ENCODE measurements at regions not wholly inside any gene's neighbourhood (a gene's known extent, or its start where the extent isn't known, plus 50 kb on each side); places are given as distances from the start of the nearest gene placed in this dataset.

DNA sequence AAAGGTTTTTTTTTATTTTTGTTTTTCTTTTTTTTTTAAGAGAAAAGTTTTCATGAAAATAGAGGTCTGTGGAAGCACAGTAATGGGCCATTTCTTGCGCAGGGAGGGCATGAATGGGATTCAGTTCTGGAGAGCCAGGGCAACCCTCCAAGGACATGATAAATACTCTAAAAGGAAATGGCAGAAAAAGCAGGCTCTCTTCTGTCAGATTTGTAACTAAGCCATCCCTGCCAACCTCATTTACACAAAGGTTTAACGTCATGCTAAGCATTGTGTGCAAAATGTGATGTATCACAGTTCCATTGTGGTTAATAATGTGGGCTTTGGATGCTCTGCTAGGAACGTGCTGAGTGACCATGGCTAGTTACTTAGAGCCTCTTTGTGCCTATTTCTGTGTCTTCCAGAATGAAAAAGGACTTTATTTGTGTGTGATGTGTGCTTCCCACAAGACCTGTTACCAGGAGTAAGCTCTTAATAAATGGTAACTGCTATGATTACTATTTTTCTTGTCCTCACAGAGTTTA lies 1095.9 kb upstream of the SORCS1 start:
- no peak for DNase-seq

DNA sequence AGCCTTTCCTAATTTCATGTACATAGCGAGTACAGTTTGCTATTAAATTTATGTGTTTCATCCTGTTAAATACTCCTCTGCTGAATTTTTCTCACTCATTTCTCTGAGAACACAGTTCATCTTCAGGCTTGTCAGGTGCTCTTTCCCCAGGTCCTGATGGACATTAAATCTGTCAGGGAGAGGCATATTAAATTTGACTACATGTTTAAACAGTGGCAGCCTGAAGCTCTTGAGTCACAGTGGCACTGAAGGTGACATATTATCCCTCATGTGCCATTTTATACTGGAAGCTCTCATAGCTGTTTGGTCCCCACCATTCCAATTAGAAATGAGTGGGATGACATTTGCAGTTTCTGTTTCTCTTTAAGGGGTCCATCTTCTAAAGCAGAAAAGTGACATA lies 1089.6 kb upstream of the SORCS1 start:
- no peak for DNase-seq

DNA sequence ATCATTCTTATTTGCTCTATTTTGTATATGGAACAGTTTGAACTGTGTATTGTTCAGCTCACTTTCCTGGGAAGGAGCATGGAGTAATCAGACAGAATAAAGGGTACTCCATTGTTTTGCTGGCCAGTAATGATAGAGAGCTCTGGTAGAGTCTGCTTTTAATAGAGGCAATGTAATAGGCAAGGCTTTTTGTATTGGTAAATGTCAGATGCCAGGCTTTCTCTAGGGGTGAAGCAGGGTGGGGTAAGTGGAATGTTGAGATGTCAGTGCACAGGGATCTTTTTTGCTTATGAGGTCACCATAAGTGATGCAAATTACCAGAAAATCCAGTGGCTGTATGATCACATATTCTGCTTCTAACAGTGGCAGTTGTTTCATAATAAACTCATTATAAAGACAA lies 1088.3 kb upstream of the SORCS1 start:
- no peak for DNase-seq

DNA sequence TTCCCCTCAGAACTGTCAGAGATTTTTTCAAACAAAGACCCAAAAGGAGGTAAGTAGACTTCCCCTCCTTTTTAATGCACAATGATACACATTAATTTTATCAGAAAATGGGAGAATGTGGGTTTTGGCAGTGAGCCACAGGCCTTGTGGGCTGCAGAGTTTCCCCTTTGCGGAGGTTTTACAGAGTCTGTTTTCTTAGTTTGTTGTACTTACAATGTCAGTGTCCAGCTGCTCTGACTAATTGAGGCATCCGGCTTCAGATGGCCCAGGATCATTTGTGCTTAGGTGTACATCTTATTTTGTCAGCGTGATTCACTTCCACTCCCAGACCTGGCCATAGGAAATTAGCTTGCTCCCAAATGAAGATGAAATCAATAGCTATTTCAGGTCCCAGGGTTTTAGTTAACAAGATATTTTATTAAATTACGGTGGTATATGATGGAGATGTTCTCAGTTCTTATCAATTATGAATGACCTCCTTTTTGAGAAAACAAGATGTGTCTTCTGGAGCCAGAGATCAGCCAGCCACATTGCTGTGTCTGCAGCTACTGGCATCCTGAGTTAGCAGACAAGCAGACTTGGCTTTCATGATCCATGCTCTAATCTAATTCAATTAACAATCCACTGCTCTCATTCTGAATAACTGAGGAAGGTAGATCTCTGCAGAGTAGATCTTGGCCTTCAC lies 1086.6 kb upstream of the SORCS1 start:
- no peak for DNase-seq

GRCh38 chr10:108249940-108250339 lies 1085.4 kb upstream of the SORCS1 start:
- DNase-seq, result no peak

- no peak for DNase-seq
Observed at GRCh38 chr10:108244443-108245228, 1080.1 kb upstream of the SORCS1 start.

- no peak for DNase-seq
Observed at GRCh38 chr10:108241166-108241565, 1076.7 kb upstream of the SORCS1 start.

DNA sequence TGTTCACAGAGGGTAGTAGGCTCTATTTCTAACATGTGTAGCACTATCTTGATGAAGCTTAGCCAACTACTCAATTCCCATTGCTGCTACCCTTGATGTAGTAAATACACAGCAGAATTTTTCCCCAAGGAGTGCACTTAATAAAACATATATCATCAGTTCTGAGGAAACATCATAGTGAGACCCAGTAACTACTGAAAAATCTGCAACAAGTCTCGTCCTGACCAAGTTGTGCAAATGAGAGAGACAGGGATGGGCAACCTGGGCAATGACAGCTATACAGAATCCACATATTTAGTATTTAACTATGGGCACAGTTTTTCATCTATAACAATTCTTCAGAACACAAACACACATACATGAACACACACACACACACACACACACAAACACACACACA lies 1073.8 kb upstream of the SORCS1 start:
- no peak for DNase-seq

GRCh38 chr10:108230478-108231170 lies 1066.1 kb upstream of the SORCS1 start:
- DNase-seq, result no peak

DNA sequence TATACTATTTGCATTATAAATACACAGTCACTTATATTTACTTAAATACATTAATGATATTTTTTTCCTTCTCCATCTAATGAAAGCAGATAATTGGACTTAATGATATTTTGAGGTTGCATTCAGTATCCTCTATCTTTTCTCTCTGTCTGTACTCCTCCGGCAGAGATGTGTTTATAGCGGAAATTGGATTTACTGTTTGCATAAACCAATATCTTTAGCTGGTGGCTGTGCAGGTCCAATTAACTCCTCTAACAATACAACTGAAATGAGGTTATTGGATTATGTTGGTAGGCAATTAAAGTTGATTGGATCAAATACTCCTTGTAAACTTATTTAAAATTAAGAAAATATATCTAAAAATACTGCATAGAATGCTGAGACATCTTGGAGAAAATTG lies 1044.2 kb upstream of the SORCS1 start:
- DNase-seq, result no peak

GRCh38 chr10:108208038-108208437 lies 1043.5 kb upstream of the SORCS1 start:
- no peak for DNase-seq

DNA sequence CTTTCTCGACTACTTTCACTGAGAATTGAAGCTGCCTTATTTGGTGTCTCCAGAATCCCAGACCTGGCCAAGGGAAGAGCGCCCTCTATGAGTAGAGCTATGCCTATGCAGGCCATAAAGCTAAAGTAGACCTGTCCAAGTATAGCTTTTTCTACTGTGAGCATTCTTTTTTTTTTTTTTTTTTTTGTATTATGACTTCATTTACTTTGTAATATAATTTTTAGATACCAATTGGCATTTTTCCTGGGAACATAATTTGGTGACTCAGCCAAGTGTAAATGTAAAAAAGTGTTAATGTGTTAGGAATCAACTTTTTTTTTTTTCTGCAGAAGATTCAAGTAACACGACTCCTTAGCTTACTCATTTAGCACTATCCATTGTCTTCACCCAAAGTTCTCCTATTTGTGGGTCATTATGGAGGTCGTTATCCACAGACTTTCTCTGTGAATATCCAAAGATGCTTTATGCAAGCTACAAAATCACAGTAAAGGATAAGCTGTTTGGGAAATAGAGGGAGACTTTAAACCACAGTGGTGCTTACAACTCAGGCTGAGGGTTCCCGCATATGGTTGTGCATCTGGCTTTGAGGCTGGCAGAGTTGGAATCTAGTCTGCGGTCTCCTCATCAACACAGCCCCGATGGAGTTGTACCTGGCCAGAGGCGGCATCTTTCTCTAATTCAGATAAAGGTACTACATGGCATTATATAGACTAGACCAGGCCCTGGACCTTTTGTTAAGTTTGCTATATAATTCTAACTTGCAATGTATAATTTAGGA lies 1040.2 kb upstream of the SORCS1 start:
- no peak for DNase-seq

- no peak for DNase-seq
Observed at GRCh38 chr10:108203905-108204527, 1039.5 kb upstream of the SORCS1 start.

GRCh38 chr10:108187408-108188012 lies 1023.0 kb upstream of the SORCS1 start:
- DNase-seq, result no peak

- no peak for DNase-seq
Observed at GRCh38 chr10:108184114-108184513, 1019.6 kb upstream of the SORCS1 start.

DNA sequence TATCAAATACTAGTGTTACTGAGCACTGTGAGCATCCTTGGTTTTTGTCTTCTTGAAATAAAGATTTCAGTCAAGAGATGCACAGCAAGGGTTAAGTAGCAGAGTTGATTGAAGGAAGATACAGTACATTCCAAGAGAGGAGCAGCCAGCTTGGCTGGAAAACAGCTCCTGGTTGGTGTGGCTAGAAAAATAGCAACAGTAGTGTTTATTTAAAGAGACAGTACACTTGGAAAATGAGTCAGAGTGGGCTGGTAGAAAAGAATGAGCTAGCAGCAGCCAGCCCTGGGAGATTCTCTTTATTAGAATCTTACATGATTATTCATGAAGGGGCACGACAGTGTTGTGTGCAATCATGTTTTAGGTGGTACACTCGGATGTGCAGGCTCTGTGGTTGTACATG lies 1016.4 kb upstream of the SORCS1 start:
- DNase-seq, result no peak

DNA sequence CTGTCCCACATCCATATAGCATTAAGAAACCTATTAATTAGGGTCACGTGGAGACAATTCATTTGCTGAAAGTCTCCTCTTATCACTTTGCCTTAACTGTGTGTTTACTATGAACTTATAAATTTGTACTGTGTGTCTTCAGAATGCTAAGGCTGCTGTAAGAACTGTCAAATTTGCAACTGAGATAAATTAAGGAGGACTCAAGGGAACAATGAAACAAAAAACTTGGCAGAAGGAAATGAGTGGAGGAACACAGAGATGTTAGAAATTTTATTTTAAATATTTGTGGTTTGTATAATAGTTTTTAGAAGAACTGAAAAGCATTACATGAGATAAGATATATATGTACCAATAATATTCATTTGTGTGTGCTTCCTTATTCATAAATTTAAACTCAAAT lies 1005.3 kb upstream of the SORCS1 start:
- no peak for DNase-seq

GRCh38 chr10:108167766-108168165 lies 1003.3 kb upstream of the SORCS1 start:
- no peak for DNase-seq

DNA sequence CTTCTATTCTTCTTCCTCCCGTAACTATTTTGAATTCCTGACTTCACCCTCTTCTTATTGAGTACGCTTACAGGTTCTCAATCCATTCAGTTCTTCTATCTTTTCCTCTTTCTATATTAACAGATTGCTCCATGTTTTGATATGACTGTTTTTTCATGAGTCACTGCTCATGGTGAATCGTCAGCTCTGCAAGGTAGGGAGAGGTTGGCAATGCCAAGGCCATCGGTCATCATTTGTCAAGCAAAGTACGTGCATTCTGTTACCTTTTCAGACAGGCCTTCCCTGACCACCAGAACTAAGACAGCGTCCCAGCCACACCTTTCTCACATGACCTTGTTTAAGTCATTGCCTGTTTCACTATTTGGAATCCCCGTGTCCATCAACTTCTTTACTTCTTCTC lies 1001.9 kb upstream of the SORCS1 start:
- no peak for DNase-seq

DNA sequence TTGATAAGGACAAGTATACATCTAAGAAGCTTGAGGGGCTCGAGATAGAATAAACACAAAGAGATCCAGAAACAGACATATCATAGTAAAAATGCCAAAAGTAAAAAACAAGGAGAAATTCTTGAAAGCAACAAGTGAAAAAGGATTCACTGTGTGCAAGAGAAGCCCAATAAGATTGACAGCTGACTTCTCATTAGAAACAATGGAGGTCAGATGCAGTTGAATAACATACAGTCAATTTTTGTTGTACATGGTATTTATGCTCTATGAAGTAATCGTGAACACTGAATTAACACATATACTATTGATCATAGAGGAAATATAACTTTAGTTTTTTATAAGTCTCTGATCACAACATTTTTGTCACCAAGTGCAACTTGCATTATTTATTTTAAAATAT lies 982.8 kb upstream of the SORCS1 start:
- no peak for DNase-seq

- no peak for DNase-seq
Observed at GRCh38 chr10:108141064-108141463, 976.6 kb upstream of the SORCS1 start.

- no peak for DNase-seq
Observed at GRCh38 chr10:108132303-108132702, 967.8 kb upstream of the SORCS1 start.
